ENCODE measurements at regions not wholly inside any gene's neighbourhood (a gene's known extent, or its start where the extent isn't known, plus 50 kb on each side); places are given as distances from the start of the nearest gene placed in this dataset.
"Not testable (repeated sequence)": the region's sequence is repeated elsewhere in the genome, so short reads cannot be mapped to it uniquely, and the experiment has no call there.

DNA sequence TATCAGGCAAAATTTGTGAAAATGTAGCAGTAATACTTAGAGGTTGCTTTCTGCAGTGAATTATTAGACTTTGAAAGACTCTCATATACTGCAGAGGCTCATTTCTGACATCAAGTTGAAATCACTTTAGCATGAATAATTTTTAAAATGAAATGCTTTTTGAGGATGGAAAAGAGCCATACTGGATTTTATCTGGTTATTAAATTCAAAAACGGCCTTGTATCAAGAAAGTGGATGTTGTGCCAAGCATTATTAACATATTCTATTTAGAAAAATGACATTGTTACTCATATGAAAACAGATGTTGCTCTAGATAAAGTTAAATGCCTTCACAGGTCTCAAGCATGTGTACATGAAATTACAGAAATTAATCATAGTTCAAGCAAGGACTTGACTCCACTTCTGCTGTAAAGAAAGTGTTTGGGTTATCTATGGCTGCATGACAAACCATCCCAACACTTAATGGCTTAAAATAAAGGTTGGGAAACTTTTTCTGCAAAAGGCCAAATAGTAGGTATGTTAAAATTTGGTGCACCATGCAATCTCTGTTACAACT is 64.5 kb upstream of the ZNF280D start:
- Mint-ChIP-seq H3K27me3 (peaks cover 11% of the 10 kb centered on the region), H3K36me3 (ENCODE audit: low read depth) (no peaks in the 10 kb centered on the region), H3K9me3 (no peaks in the 10 kb centered on the region), H3K27ac (peak overlapping the region; percentile 86), H3K4me1 (peaks cover 3% of the 10 kb centered on the region), H3K4me3 (no peak overlapping the region)
- ATAC-seq (replicated peaks), result peak; percentile 46

DNA sequence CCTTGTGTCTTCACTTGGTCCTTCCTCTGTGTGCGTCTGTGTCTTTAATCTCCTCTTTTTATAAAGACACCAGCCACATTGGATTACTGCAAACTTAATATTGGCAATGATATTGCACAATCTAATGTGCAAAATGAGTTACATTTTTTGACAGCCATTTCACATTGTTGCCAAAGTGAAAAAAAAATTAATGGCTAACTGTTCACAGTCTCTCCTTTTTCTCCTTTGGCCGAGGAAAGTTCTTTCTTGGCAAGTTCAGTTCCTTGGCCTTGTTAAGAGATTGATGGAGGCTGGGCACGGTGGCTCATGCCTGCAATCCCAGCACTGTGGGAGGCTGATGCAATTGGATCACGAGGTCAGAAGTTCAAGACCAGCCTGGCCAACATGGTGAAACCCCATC is 62.2 kb upstream of the ZNF280D start:
- no peaks in the 10 kb centered on the region for H3K36me3 Mint-ChIP-seq (ENCODE audit: low read depth)
- H3K4me3 Mint-ChIP-seq, result no peak overlapping the region
- H3K4me1 Mint-ChIP-seq, result peaks cover 3% of the 10 kb centered on the region
- H3K27me3 Mint-ChIP-seq, result no peaks in the 10 kb centered on the region
- H3K9me3 Mint-ChIP-seq, result no peaks in the 10 kb centered on the region
- no peak for ATAC-seq (replicated peaks)
- H3K27ac Mint-ChIP-seq, result no peak overlapping the region

DNA sequence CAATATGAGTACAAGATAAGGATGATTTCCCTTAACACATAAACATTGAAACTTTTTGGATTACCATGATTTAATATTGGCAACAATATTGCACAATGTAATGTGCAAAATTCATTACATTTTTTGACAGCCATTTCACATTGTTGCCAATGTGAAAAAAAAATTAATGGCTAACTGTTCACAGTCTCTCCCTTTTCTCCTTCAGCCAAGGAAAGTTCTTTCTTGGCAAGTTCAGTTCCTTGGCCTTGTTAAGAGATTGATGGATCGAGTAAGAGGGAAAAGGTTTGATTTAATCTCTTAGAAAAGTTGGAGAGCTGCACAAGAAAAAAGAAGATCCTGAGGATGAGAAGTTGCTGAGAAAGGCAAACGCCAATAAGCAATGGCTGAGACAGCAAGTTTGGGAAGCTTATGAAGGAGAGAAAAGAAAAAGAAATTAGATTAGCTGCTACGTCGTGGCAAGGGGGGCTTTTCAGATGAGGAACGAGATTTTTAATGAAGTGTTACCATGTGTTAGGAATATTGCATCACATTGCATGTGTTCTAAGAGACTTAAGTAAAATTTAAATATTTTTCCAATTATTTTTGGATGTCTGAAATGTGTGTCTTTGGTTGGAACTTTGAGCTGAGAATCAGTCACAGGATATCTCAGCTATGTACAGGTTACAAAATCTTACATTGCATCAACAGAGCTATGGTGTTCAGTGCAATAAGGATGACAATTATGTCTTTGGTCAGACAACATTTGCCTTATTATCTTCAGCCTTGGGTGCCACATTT is 61.4 kb upstream of the ZNF280D start:
- no peaks in the 10 kb centered on the region for H3K36me3 Mint-ChIP-seq (ENCODE audit: low read depth)
- no peaks in the 10 kb centered on the region for H3K27me3 Mint-ChIP-seq
- H3K4me3 Mint-ChIP-seq, result no peak overlapping the region
- no peaks in the 10 kb centered on the region for H3K9me3 Mint-ChIP-seq
- peak overlapping the region; percentile 39 for H3K27ac Mint-ChIP-seq
- no peak for ATAC-seq (replicated peaks)
- peaks cover 3% of the 10 kb centered on the region for H3K4me1 Mint-ChIP-seq

DNA sequence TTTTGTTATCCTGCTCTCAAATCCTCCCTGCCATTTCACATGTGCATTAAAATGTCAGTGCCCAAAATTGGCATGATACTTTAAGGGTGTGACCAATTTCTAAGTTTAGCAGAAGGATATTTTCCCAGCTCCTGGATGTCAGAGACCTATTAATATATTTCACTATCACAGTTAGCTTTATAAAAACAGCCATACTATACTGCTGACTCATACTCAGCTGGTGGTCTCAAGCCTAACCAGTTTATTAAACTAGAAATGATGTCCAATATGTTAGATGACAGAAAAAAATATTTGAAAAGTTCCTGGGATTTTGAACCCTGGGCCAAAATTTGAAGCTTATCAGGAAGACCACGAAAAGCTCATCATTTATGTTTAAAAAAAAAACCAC is 60.9 kb upstream of the ZNF280D start:
- no peak for ATAC-seq (replicated peaks)
- no peaks in the 10 kb centered on the region for H3K36me3 Mint-ChIP-seq (ENCODE audit: low read depth)
- H3K9me3 Mint-ChIP-seq, result no peaks in the 10 kb centered on the region
- no peak overlapping the region for H3K4me3 Mint-ChIP-seq
- no peaks in the 10 kb centered on the region for H3K27me3 Mint-ChIP-seq
- no peak overlapping the region for H3K27ac Mint-ChIP-seq
- peaks cover 3% of the 10 kb centered on the region for H3K4me1 Mint-ChIP-seq

DNA sequence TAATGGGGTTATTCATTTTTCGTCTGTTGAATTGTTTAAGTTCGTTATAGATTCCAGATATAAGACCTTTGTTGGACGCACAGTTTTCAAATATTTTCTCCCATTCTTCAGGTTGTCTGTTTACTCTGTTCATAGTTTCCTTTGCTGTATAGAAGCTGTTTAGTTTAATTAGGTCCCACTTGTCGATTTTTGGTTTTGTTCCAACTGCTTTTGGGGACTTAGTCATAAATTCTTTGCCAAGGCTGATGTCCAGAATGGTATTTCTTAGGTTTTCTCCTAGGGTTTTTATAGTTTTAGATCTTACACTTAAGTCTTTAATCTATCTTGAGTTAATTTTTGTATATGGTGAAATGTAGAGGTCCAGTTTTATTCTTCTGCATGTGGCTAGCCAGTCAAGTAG is 58.9 kb upstream of the ZNF280D start:
- Mint-ChIP-seq H3K4me1 (no peaks in the 10 kb centered on the region), H3K4me3 (no peak overlapping the region), H3K27me3 (no peaks in the 10 kb centered on the region), H3K27ac (no peak overlapping the region), H3K36me3 (ENCODE audit: low read depth) (no peaks in the 10 kb centered on the region), H3K9me3 (no peaks in the 10 kb centered on the region)
- no peak for ATAC-seq (replicated peaks)

DNA sequence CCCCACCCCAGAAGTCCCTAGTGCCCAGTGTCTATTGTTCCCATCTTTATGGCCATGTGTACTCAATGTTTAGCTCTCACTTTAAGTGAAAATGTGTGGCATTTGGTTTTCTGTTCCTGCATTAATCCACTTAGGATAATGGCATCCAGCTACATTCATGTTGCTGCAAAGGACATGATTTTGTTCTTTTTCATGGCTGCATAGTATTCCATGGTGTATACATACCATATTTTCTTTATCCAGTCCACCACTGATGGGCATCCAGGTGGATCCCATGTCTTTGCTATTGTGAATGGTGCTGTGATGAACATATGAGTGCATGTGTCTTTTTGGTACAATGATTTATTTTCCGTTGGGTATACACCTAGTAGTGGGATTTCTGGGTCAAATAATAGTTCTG is 58.2 kb upstream of the ZNF280D start:
- H3K27me3 Mint-ChIP-seq; ATAC-seq (replicated peaks); H3K27ac Mint-ChIP-seq: not testable (repeated sequence)

DNA sequence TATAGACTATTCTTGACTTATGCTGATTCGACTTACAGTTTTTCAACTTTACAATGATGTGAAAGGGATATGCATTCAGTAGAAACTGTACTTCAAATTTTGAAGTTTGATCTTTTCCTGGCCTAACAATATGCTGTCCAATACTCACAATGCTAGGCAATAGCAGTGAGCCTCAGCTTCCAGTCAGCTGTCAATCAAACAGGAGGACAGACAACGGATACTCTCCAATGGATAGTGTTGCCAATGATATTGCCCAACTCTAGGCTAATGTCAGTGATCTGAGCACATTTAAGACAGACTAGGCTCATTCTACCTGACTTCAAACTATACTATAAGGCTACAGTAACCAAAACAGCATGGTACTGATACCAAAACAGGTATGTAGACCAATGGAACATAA is 55.0 kb upstream of the ZNF280D start:
- no peak for ATAC-seq (replicated peaks)
- Mint-ChIP-seq H3K36me3 (ENCODE audit: low read depth) (no peaks in the 10 kb centered on the region), H3K27me3 (no peaks in the 10 kb centered on the region), H3K4me1 (peaks cover 6% of the 10 kb centered on the region), H3K27ac (peak overlapping the region; percentile 86), H3K9me3 (no peaks in the 10 kb centered on the region), H3K4me3 (no peak overlapping the region)

More for the DNA sequence above, 58.2 kb upstream of the ZNF280D start:
- not testable (repeated sequence) for H3K36me3 Mint-ChIP-seq (ENCODE audit: low read depth); H3K9me3 Mint-ChIP-seq; H3K4me1 Mint-ChIP-seq; H3K4me3 Mint-ChIP-seq

DNA sequence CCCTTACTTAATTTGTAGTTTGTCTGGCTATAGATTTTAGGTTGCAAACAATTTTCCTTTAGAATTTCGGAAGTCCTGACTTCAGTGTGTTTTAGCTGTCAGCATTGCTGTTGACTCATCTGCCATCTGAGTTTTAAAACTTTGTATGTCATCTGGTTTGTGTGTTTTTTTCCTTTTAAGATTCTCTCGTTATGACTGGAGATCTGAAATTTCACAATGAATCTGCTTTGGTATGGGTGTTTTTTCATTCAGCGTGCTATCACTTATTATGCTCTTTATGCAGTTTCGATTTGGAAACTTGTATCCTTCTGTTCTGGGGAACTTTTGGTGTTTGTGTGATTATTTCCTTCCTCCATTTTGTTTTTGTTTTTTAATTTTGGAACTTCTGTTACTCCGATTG is 53.7 kb upstream of the ZNF280D start:
- Mint-ChIP-seq H3K27me3 (no peaks in the 10 kb centered on the region), H3K4me1 (peaks cover 6% of the 10 kb centered on the region), H3K9me3 (no peaks in the 10 kb centered on the region), H3K4me3 (peak overlapping the region; percentile 71), H3K27ac (peak overlapping the region; percentile 86), H3K36me3 (ENCODE audit: low read depth) (no peaks in the 10 kb centered on the region)
- ATAC-seq (replicated peaks), result peak; percentile 95

DNA sequence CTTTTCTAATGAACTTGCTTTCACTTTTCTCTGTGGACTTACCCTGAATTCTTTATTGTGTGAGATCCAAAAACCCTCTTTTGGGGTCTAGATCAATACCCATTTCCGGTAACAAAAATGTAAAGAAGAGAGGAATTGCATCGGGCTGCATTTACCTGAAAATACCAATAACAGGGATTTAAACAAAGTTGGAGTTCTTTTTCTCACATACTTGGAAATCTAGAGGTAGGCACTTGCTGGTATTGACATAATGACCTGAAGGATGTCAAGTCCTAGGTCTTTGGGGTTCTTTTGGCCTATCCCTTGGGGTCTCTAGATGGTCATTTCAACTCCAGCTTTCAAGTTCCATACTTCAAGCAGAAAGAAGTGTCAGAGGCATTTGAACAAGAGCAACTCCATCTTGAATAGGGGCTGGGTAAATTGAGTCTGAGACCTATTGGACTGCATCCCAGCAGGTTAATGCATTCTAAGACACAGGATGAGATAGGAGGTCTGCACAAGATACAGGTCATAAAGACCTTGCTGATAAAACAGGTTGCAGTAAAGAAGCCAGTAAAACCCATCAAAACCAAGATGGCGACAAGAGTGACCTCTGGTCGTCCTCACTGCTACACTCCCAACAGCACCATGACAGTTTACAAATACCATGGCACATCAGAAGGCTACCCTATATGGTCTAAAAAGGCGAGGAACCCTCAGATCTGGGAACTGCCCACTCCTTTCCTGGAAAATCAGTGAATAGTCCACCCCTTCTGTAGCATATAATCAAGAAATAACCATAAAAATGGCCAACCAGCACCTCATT is 50.8 kb upstream of the ZNF280D start:
- H3K27me3 Mint-ChIP-seq, result no peaks in the 10 kb centered on the region
- no peaks in the 10 kb centered on the region for H3K36me3 Mint-ChIP-seq (ENCODE audit: low read depth)
- no peak overlapping the region for H3K4me3 Mint-ChIP-seq
- H3K9me3 Mint-ChIP-seq, result no peaks in the 10 kb centered on the region
- no peak for ATAC-seq (replicated peaks)
- H3K27ac Mint-ChIP-seq, result no peak overlapping the region
- H3K4me1 Mint-ChIP-seq, result peaks cover 11% of the 10 kb centered on the region

DNA sequence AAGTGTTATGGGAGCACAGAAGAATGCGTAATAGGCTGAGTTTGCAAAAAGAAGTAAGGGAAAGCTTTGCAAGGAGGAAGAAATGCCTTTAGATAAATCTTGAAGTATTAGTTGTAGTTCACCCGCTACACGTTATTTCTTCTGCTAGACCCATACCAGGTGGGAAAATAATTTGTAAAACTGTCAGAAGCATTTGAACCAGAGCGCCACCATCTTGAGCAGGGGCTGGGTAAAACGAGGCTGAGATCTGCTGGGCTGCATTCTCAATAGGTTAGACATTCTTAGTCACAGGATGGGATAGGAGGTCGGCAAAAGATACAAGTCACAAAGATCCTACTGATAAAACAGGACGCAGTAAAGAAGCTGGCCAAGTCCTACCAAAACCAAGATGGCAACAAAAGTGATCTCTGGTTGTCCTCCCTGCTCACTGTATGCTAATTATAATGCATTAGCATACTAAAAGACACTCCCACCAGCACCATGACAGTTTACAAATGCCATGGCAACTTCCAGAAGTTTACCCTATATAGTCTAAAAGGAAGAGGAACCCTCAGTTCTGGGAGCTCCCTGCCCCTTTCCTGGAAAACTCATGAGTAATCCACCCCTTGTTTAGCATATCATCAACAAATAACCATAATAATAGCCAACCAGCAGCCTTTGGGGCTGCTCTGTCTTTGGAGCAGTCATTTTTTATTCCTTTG is 50.0 kb upstream of the ZNF280D start:
- Mint-ChIP-seq H3K27me3 (peaks cover 4% of the 10 kb centered on the region), H3K9me3 (no peaks in the 10 kb centered on the region), H3K27ac (no peak overlapping the region), H3K4me1 (peaks cover 11% of the 10 kb centered on the region), H3K36me3 (ENCODE audit: low read depth) (no peaks in the 10 kb centered on the region), H3K4me3 (no peak overlapping the region)
- no peak for ATAC-seq (replicated peaks)

Data from activated T-helper 17 cell treated with anti-CD3 and anti-CD28 coated beads, Interleukin-2, amount 50 U/mL, for 72 hours (primary cell).